Activated T-cell treated with anti-CD3 and anti-CD28 coated beads, Interleukin-2, amount 50 U/mL, for 48 hours (primary cell): ENCODE measurements at regions not wholly inside any gene's neighbourhood (a gene's known extent, or its start where the extent isn't known, plus 50 kb on each side); places are given as distances from the start of the nearest gene placed in this dataset.

ENCODE experiments used
- DNase-seq, 2 experiments: peaks; one replicate each; pipeline ENCODE4 v3.0.0-alpha.2; 2020

GRCh38 chr7:96402913-96403312 is 81.0 kb upstream of the SLC25A13 start:
- no peak for DNase-seq

GRCh38 chr7:96401200-96401599 is 79.3 kb upstream of the SLC25A13 start:
- no peak for DNase-seq

- DNase-seq: no peak
Observed at GRCh38 chr7:96400518-96400917, 78.6 kb upstream of the SLC25A13 start.

GRCh38 chr7:96400001-96400400 is 78.1 kb upstream of the SLC25A13 start:
- DNase-seq: no peak

- DNase-seq: no peak
Observed at GRCh38 chr7:96397936-96398598, 76.2 kb upstream of the SLC25A13 start.

GRCh38 chr7:96388620-96389383 is 66.9 kb upstream of the SLC25A13 start:
- DNase-seq: no peak

GRCh38 chr7:96388166-96388565 is 66.3 kb upstream of the SLC25A13 start:
- no peak for DNase-seq

GRCh38 chr7:96380111-96380512 is 58.2 kb upstream of the SLC25A13 start:
- no peak for DNase-seq

GRCh38 chr7:96377399-96377798 is 55.5 kb upstream of the SLC25A13 start:
- DNase-seq: no peak
